Mesothelial cell of epicardium (in vitro differentiated cells): ENCODE measurements at regions not wholly inside any gene's neighbourhood (a gene's known extent, or its start where the extent isn't known, plus 50 kb on each side); places are given as distances from the start of the nearest gene placed in this dataset.
A peak's percentile ranks its signal among the peaks of the same experiment; 100 is the strongest.

Experiments
- DNase-seq, 2 experiments: peaks; one replicate each; pipeline ENCODE4 v3.0.0; 2021; ENCODE audit warnings: low spot score in 2 of 2; ENCODE audit not compliant: unreplicated experiment in 2 of 2
- H3K27ac Mint-ChIP-seq: 2 replicates; pipeline ENCODE4 v1.8.0; 2021; ENCODE audit warnings: mixed read lengths
- H3K27me3 Mint-ChIP-seq: 2 replicates; pipeline ENCODE4 v1.8.0; 2021; ENCODE audit warnings: low read depth, mixed read lengths
- H3K36me3 Mint-ChIP-seq: 2 replicates; pipeline ENCODE4 v1.8.0; 2021; ENCODE audit warnings: mixed read lengths
- H3K4me1 Mint-ChIP-seq: 2 replicates; pipeline ENCODE4 v1.8.0; 2021; ENCODE audit warnings: mixed read lengths
- H3K4me3 Mint-ChIP-seq: 2 replicates; pipeline ENCODE4 v1.8.0; 2021; ENCODE audit warnings: mild to moderate bottlenecking, moderate library complexity, mixed read lengths
- H3K9me3 Mint-ChIP-seq: 2 replicates; pipeline ENCODE4 v1.8.0; 2021; ENCODE audit warnings: mixed read lengths
- TF ChIP-seq, protein P1 (sequence below): fragments of 200-600 bp; sonication (generic); IDR thresholded peaks from one replicate; pipeline ENCODE4 v1.5.0; 2021; ENCODE audit warnings: antibody characterized with exemption; ENCODE audit not compliant: unreplicated experiment

DNA sequence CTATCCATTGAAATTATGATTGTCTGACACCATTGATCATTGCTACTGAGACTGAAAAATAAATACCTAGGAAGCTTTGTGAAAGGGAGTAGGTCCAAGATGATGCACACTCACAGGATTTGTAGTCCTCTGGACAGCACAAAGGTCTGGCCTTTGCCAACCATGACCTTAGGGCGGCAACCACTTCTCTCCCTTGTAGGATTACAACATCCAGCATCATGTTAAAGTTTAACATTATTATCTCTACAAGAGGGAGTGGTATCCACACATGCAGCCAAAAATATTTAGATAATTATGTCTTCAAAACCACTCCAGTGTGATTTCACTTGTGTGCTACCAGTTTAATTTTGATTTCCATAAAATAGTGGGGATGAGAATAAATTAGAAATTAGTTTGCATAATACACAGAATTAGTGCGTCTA is 51.1 kb upstream of the NHSL1 start:
- Mint-ChIP-seq H3K27me3 (no peaks in the 10 kb centered on the region), H3K27ac (no peak overlapping the region)

GRCh38 chr6:138554146-138554545 is 54.9 kb upstream of the NHSL1 start:
- peak overlapping the region; percentile 63 for H3K27ac Mint-ChIP-seq
- H3K4me3 Mint-ChIP-seq, result no peak overlapping the region
- H3K4me1 Mint-ChIP-seq, result peaks cover 21% of the 10 kb centered on the region
- H3K36me3 Mint-ChIP-seq, result no peaks in the 10 kb centered on the region
- DNase-seq, result no peak
- H3K9me3 Mint-ChIP-seq, result no peaks in the 10 kb centered on the region
- TF ChIP-seq, protein P1, sequence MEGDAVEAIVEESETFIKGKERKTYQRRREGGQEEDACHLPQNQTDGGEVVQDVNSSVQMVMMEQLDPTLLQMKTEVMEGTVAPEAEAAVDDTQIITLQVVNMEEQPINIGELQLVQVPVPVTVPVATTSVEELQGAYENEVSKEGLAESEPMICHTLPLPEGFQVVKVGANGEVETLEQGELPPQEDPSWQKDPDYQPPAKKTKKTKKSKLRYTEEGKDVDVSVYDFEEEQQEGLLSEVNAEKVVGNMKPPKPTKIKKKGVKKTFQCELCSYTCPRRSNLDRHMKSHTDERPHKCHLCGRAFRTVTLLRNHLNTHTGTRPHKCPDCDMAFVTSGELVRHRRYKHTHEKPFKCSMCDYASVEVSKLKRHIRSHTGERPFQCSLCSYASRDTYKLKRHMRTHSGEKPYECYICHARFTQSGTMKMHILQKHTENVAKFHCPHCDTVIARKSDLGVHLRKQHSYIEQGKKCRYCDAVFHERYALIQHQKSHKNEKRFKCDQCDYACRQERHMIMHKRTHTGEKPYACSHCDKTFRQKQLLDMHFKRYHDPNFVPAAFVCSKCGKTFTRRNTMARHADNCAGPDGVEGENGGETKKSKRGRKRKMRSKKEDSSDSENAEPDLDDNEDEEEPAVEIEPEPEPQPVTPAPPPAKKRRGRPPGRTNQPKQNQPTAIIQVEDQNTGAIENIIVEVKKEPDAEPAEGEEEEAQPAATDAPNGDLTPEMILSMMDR, result no peak
- H3K27me3 Mint-ChIP-seq, result no peaks in the 10 kb centered on the region

More for the DNA sequence above, 51.1 kb upstream of the NHSL1 start:
- no peaks in the 10 kb centered on the region for H3K9me3 Mint-ChIP-seq
- no peak for DNase-seq
- H3K4me3 Mint-ChIP-seq, result no peak overlapping the region
- H3K4me1 Mint-ChIP-seq, result peaks cover 29% of the 10 kb centered on the region
- TF ChIP-seq, protein P1, result no peak
- H3K36me3 Mint-ChIP-seq, result no peaks in the 10 kb centered on the region

GRCh38 chr6:138555421-138555988 is 56.2 kb upstream of the NHSL1 start:
- H3K27ac Mint-ChIP-seq, result peak overlapping the region; percentile 88
- H3K9me3 Mint-ChIP-seq, result no peaks in the 10 kb centered on the region
- no peak for DNase-seq
- H3K27me3 Mint-ChIP-seq, result no peaks in the 10 kb centered on the region
- TF ChIP-seq, protein P1, result no peak
- H3K4me3 Mint-ChIP-seq, result no peak overlapping the region
- H3K36me3 Mint-ChIP-seq, result no peaks in the 10 kb centered on the region
- peaks cover 27% of the 10 kb centered on the region for H3K4me1 Mint-ChIP-seq

GRCh38 chr6:138557147-138557546 is 57.9 kb upstream of the NHSL1 start:
- H3K27me3 Mint-ChIP-seq, result no peaks in the 10 kb centered on the region
- no peaks in the 10 kb centered on the region for H3K36me3 Mint-ChIP-seq
- H3K9me3 Mint-ChIP-seq, result no peaks in the 10 kb centered on the region
- H3K27ac Mint-ChIP-seq, result no peak overlapping the region
- no peak for DNase-seq
- H3K4me1 Mint-ChIP-seq, result peaks cover 36% of the 10 kb centered on the region
- TF ChIP-seq, protein P1, result no peak
- H3K4me3 Mint-ChIP-seq, result no peak overlapping the region

GRCh38 chr6:138559143-138559542 is 59.8 kb upstream of the NHSL1 start:
- DNase-seq, result no peak
- Mint-ChIP-seq H3K27me3 (no peaks in the 10 kb centered on the region), H3K4me3 (no peak overlapping the region), H3K4me1 (peaks cover 32% of the 10 kb centered on the region), H3K36me3 (peaks cover 14% of the 10 kb centered on the region), H3K9me3 (no peaks in the 10 kb centered on the region), H3K27ac (no peak overlapping the region)
- TF ChIP-seq, protein P1, result no peak
